NCI-H2107 treated with DMSO at 0.1 percent for 48 hours (cell line): ENCODE measurements at regions not wholly inside any gene's neighbourhood (a gene's known extent, or its start where the extent isn't known, plus 50 kb on each side); places are given as distances from the start of the nearest gene placed in this dataset.

Experiments used
- DNase-seq: peaks from one replicate; lab custom pipeline; 2025; ENCODE audit not compliant: unreplicated experiment; lab: John Stamatoyannopoulos, UW

- DNase-seq, result no peak
Measured at GRCh38 chr12:84290168-84290567, 622.4 kb downstream of the SLC6A15 start.

GRCh38 chr12:84277986-84278385, 634.6 kb downstream of the SLC6A15 start:
- no peak for DNase-seq

GRCh38 chr12:84276215-84276614, 636.4 kb downstream of the SLC6A15 start:
- no peak for DNase-seq

- no peak for DNase-seq
Measured at GRCh38 chr12:84272324-84272723, 640.3 kb downstream of the SLC6A15 start.

GRCh38 chr12:84270470-84271140, 642.0 kb downstream of the SLC6A15 start:
- DNase-seq, result no peak

- DNase-seq, result no peak
Measured at GRCh38 chr12:84247931-84248330, 664.7 kb downstream of the SLC6A15 start.

GRCh38 chr12:84243686-84244085, 668.9 kb downstream of the SLC6A15 start:
- no peak for DNase-seq

- DNase-seq, result no peak
Measured at GRCh38 chr12:84222841-84223240, 689.8 kb downstream of the SLC6A15 start.

GRCh38 chr12:84218406-84218805, 694.2 kb downstream of the SLC6A15 start:
- no peak for DNase-seq

- no peak for DNase-seq
Measured at GRCh38 chr12:84201976-84202375, 710.6 kb downstream of the SLC6A15 start.

- DNase-seq, result no peak
Measured at GRCh38 chr12:84198294-84198946, 714.2 kb downstream of the SLC6A15 start.

GRCh38 chr12:84191779-84192178, 720.8 kb downstream of the SLC6A15 start:
- no peak for DNase-seq

GRCh38 chr12:84186433-84186832, 726.2 kb downstream of the SLC6A15 start:
- no peak for DNase-seq

- DNase-seq, result no peak
Measured at GRCh38 chr12:84183576-84183975, 729.0 kb downstream of the SLC6A15 start.

- DNase-seq, result no peak
Measured at GRCh38 chr12:84174115-84174514, 738.5 kb downstream of the SLC6A15 start.

GRCh38 chr12:84172823-84173424, 739.7 kb downstream of the SLC6A15 start:
- no peak for DNase-seq

GRCh38 chr12:84166812-84167211, 745.8 kb downstream of the SLC6A15 start:
- DNase-seq, result no peak

- DNase-seq, result no peak
Measured at GRCh38 chr12:84165998-84166571, 746.5 kb downstream of the SLC6A15 start.

GRCh38 chr12:84161296-84161695, 751.3 kb downstream of the SLC6A15 start:
- DNase-seq, result no peak

GRCh38 chr12:84159260-84159659, 753.3 kb downstream of the SLC6A15 start:
- no peak for DNase-seq

- no peak for DNase-seq
Measured at GRCh38 chr12:84157170-84157569, 755.4 kb downstream of the SLC6A15 start.
